GM12878 (cell line): ENCODE measurements at regions not wholly inside any gene's neighbourhood (a gene's known extent, or its start where the extent isn't known, plus 50 kb on each side); places are given as distances from the start of the nearest gene placed in this dataset.

Experiments
- ATAC-seq: fragments of 200-7000 bp; cut with Tn5 transposase; 3 replicates; pipeline ENCODE4 v1.9.1; 2020; ENCODE audit warnings: mild to moderate bottlenecking, moderate library complexity
- BruUV-seq: library from RNA; stranded (reverse); fragments of 400-500 nt; replicated peaks from 2 replicates; lab custom pipeline; 2021; lab: Mats Ljungman, UMichigan
- CTCF ChIA-PET: fragments of 300-600 bp; sonication (Branson Sonifier 250); formaldehyde crosslinking; extraction: SDS; loops from one replicate; lab custom pipeline; 2021; ENCODE audit warnings: inconsistent platforms; lab: Yijun Ruan, JAX
- POLR2A ChIA-PET: fragments of 350-600 bp; formaldehyde crosslinking; extraction: SDS; loops from one replicate; lab custom pipeline; 2021; ENCODE audit warnings: inconsistent platforms; lab: Charles Lee
- RAD21 ChIA-PET: fragments of 300-600 bp; sonication (Branson Sonifier 250); formaldehyde crosslinking; loops from one replicate; lab custom pipeline; 2023; ENCODE audit warnings: antibody characterized with exemption; ENCODE audit not compliant: unreplicated experiment; lab: Charles Lee
- SMC1A ChIA-PET: fragments of 300-600 bp; sonication (Branson Sonifier 250); formaldehyde crosslinking; loops from one replicate; lab custom pipeline; 2023; ENCODE audit not compliant: unreplicated experiment, uncharacterized antibody; lab: Charles Lee
- DNase-seq: peaks from one replicate; pipeline ENCODE4 v3.0.0-alpha.2; 2011; ENCODE audit warnings: low read depth, low spot score
- FAIRE-seq: peaks from 3 replicates; lab custom pipeline; 2011; peaks lifted over from hg19 to GRCh38; lab: Jason Lieb, UNC
- H2AFZ ChIP-seq: 2 replicates; pipeline ENCODE4 v1.6.0; 2011; ENCODE audit warnings: low read depth, low read length, control low read depth; ENCODE audit not compliant: control insufficient read depth
- H3K27ac ChIP-seq: 2 replicates; pipeline ENCODE4 v1.5.1; 2011; ENCODE audit warnings: control low read depth; ENCODE audit not compliant: control insufficient read depth, insufficient read depth
- H3K27me3 ChIP-seq, 2 experiments: replicated peaks in 1 of 2; 2 replicates each; pipeline versions ENCODE4 v1.6.0 to v1.6.1; 2011; ENCODE audit warnings: low read length in 1 of 2; ENCODE audit not compliant: control insufficient read depth in 2 of 2, insufficient read depth in 2 of 2
- H3K36me3 ChIP-seq, 2 experiments: 2 replicates each; pipeline ENCODE4 v1.5.1; 2011; ENCODE audit warnings: low read length in 1 of 2; ENCODE audit not compliant: control insufficient read depth in 2 of 2, insufficient read depth in 2 of 2
- H3K4me1 ChIP-seq: 2 replicates; pipeline ENCODE4 v1.6.1; 2011; ENCODE audit warnings: mild to moderate bottlenecking, low read length, moderate library complexity, mixed read lengths; ENCODE audit not compliant: control insufficient read depth, insufficient read depth
- H3K4me2 ChIP-seq: 2 replicates; pipeline ENCODE4 v1.6.0; 2011; ENCODE audit warnings: control low read depth; ENCODE audit not compliant: control insufficient read depth, insufficient read depth
- H3K4me3 ChIP-seq: fragments of 200-600 bp; sonication (generic); 2 replicates; pipeline ENCODE4 v1.5.1; 2016
- H3K79me2 ChIP-seq: 2 replicates; pipeline ENCODE4 v1.6.0; 2011; ENCODE audit warnings: low read length; ENCODE audit not compliant: control insufficient read depth, insufficient read depth
- H3K9ac ChIP-seq: 2 replicates; pipeline ENCODE4 v1.8.0; 2011; ENCODE audit warnings: low read length, control low read depth, mixed read lengths; ENCODE audit not compliant: control insufficient read depth, insufficient read depth
- H3K9me3 ChIP-seq: replicated peaks from 3 replicates; pipeline ENCODE4 v1.5.1; 2011; ENCODE audit warnings: mild to moderate bottlenecking, low read length; ENCODE audit not compliant: control insufficient read depth, insufficient read depth
- H4K20me1 ChIP-seq: 2 replicates; pipeline ENCODE4 v1.6.0; 2011; ENCODE audit not compliant: control insufficient read depth, insufficient read depth
- JUND ChIP-seq: IDR thresholded peaks from 2 replicates; pipeline ENCODE4 v1.6.1; 2012; ENCODE audit warnings: low read depth, mild to moderate bottlenecking, low read length, improper control_type of control experiment, moderate library complexity
- MEF2A ChIP-seq: IDR thresholded peaks from 2 replicates; pipeline ENCODE4 v1.6.1; 2011; ENCODE audit warnings: low read depth, mild to moderate bottlenecking, low read length, moderate library complexity; ENCODE audit not compliant: insufficient read depth
- RAD51 ChIP-seq: fragments of 450-650 bp; IDR thresholded peaks from 2 replicates; pipeline ENCODE4 v1.6.1; 2016; ENCODE audit warnings: moderate library complexity, mild to moderate bottlenecking, inconsistent platforms
- SMAD5 ChIP-seq: IDR thresholded peaks from 2 replicates; pipeline ENCODE4 v1.6.1; 2016; ENCODE audit warnings: antibody characterized with exemption, low read depth
- SREBF1 ChIP-seq: IDR thresholded peaks from 2 replicates; pipeline ENCODE4 v1.6.1; 2012; ENCODE audit warnings: mild to moderate bottlenecking, low read length
- WGBS: methylation state at CpG from one replicate; pipeline ENCODE4 v1.1.6; 2016; ENCODE audit warnings: low lambda C conversion rate; ENCODE audit not compliant: insufficient replicate concordance, insufficient coverage; ENCODE audit errors: missing lambda C conversion rate; 5-methylcytosine and 5-hydroxymethylcytosine counted together
- in situ Hi-C: fragments of 300-500 bp; cut with MboI; formaldehyde crosslinking; loops from 9 replicates; pipeline ENCODE4 v1.14.3; 2018; ENCODE audit warnings: mixed read lengths
- intact Hi-C: fragments of 100-400 bp; cut with micrococcal nuclease; formaldehyde crosslinking; loops from one replicate; pipeline ENCODE4 v1.14.2; 2022; ENCODE audit not compliant: unreplicated experiment

- POLR2A ChIA-PET, result interaction anchor here (0.6 to 2.7 kb wide), 2 partner anchors 153 to 314 kb away, joined by 3 to 8 read pairs; no protein-coding TSS in a partner anchor
- FAIRE-seq (no peak), ATAC-seq (no peak), DNase-seq (no peak)
- SMC1A ChIA-PET, result interaction anchor here (0.7 to 11.4 kb wide), 42 partner anchors 8 to 633 kb away, joined by 3 to 333 read pairs (median 7); partner anchors contain the start of gene AFTPH
- H3K79me2 ChIP-seq, result no peaks in the 10 kb centered on the region
- no peak overlapping the region for H3K9ac ChIP-seq
- H3K27ac ChIP-seq, result no peak overlapping the region
- BruUV-seq, result no TSS peak
- no peak overlapping the region for H2AFZ ChIP-seq
- no peaks in the 10 kb centered on the region for H3K36me3 ChIP-seq
- WGBS, result 46% methylated on average over 8 of the region's 8 CpGs
- CTCF ChIA-PET, result interaction anchor here (0.7 to 10.3 kb wide), 62 partner anchors 10 to 837 kb away, joined by 3 to 467 read pairs (median 7); partner anchors contain the start of genes AFTPH, CEP68 and SERTAD2
- RAD21 ChIA-PET, result interaction anchor here (0.5 to 9.6 kb wide), 35 partner anchors 13 to 1237 kb away, joined by 3 to 358 read pairs (median 5); partner anchors contain the start of genes AFTPH and LGALSL
- H3K4me2 ChIP-seq, result no peak overlapping the region
- intact Hi-C loops (loop anchor here (1.0 to 2.0 kb wide), 3 partner anchors 156 to 533 kb away; no protein-coding TSS in a partner anchor), in situ Hi-C loops (loop anchor here (5.0 kb wide), 4 partner anchors 155 to 705 kb away; no protein-coding TSS in a partner anchor)
- H3K9me3 ChIP-seq, result no peaks in the 10 kb centered on the region
- no peak overlapping the region for H3K4me3 ChIP-seq
- no peaks in the 10 kb centered on the region for H3K27me3 ChIP-seq
- TF ChIP-seq SMAD5, result no peak
- TF ChIP-seq RAD51, result no peak
- no peak for TF ChIP-seq JUND
- TF ChIP-seq SREBF1, result no peak
- TF ChIP-seq MEF2A, result no peak
- peaks cover 26% of the 10 kb centered on the region for H3K4me1 ChIP-seq
- no peaks in the 10 kb centered on the region for H4K20me1 ChIP-seq
These were observed 121.9 kb upstream of the LGALSL start for GRCh38 chr2:64331849-64332699.
